NB4 (cell line): ENCODE measurements at regions not wholly inside any gene's neighbourhood (a gene's known extent, or its start where the extent isn't known, plus 50 kb on each side); places are given as distances from the start of the nearest gene placed in this dataset.

Experiments used
- MAX ChIP-seq: IDR thresholded peaks from 2 replicates; pipeline ENCODE4 v1.6.1; 2011; ENCODE audit warnings: low read depth, low read length
- MYC ChIP-seq: IDR thresholded peaks from 2 replicates; pipeline ENCODE4 v1.6.1; 2011; ENCODE audit warnings: low read depth, low read length
- POLR2A ChIP-seq: IDR thresholded peaks from 2 replicates; pipeline ENCODE4 v1.6.1; 2011; ENCODE audit warnings: mild to moderate bottlenecking; ENCODE audit not compliant: insufficient read length; ENCODE audit errors: extremely low read depth
- TF ChIP-seq, protein P1 (sequence below): IDR thresholded peaks from one replicate; pipeline ENCODE4 v1.5.1; 2012; ENCODE audit warnings: low read depth, low read length

- TF ChIP-seq, protein P1, sequence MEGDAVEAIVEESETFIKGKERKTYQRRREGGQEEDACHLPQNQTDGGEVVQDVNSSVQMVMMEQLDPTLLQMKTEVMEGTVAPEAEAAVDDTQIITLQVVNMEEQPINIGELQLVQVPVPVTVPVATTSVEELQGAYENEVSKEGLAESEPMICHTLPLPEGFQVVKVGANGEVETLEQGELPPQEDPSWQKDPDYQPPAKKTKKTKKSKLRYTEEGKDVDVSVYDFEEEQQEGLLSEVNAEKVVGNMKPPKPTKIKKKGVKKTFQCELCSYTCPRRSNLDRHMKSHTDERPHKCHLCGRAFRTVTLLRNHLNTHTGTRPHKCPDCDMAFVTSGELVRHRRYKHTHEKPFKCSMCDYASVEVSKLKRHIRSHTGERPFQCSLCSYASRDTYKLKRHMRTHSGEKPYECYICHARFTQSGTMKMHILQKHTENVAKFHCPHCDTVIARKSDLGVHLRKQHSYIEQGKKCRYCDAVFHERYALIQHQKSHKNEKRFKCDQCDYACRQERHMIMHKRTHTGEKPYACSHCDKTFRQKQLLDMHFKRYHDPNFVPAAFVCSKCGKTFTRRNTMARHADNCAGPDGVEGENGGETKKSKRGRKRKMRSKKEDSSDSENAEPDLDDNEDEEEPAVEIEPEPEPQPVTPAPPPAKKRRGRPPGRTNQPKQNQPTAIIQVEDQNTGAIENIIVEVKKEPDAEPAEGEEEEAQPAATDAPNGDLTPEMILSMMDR = no peak
- TF ChIP-seq POLR2A = no peak
- no peak for TF ChIP-seq MAX
- no peak for TF ChIP-seq MYC
Observed at GRCh38 chr1:5389101-5389885, 602.9 kb downstream of the NPHP4 start.
